ENCODE measurements at regions not wholly inside any gene's neighbourhood (a gene's known extent, or its start where the extent isn't known, plus 50 kb on each side); places are given as distances from the start of the nearest gene placed in this dataset.

DNA sequence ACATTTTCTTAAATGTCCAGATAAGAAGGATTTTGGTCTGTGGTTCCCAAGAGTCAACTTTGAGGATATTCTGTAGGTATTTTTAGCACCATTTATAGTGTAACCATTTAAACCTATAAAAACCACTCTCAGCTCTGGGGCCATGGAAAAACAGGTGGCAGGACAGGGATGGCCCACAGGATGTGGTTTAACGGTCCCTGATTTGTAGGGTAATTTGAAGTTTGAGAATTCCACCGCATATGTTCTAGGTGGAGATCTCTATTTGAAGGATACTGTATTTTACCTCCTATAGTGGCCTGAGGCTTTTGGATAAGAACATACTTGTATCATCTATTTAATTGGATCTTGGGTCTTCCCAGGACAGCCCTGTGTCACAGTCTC, 62.4 kb upstream of the IGLL5 start:
- Histone ChIP-seq H3K27ac (ENCODE audit: low read length) (no peak overlapping the region), H3K36me3 (ENCODE audit: control insufficient read depth in 2 of 2, extremely low read depth in 1 of 2, insufficient read depth in 1 of 2, low read length in 1 of 2) (no peaks in the 10 kb centered on the region), H3K27me3 (replicated peaks in 1 of 2; ENCODE audit: control insufficient read depth in 2 of 2, extremely low read depth in 1 of 2, insufficient read depth in 2 of 2, low read length in 1 of 2) (no peaks in the 10 kb centered on the region), H3K4me1 (ENCODE audit: control insufficient read depth in 1 of 2, extremely low read depth in 1 of 2, insufficient read depth in 2 of 2, low read length in 2 of 2) (peaks cover 34 to 46% of the 10 kb centered on the region in 2 experiments), H3K4me3 (ENCODE audit: control insufficient read depth in 1 of 2, extremely low read depth in 1 of 2, low read length in 1 of 2) (no peak overlapping the region), H3K9me3 (no peaks in the 10 kb centered on the region)
- no CpG with 5 or more reads among the region's 2 CpGs for WGBS (ENCODE audit: insufficient coverage)
- Mint-ChIP-seq H3K4me1 (peaks cover 61 to 70% (median 63%) of the 10 kb centered on the region in 3 donors), H3K27me3 (no peaks in the 10 kb centered on the region), H3K4me3 (no peak overlapping the region), H3K9me3 (no peaks in the 10 kb centered on the region), H3K36me3 (no peaks in the 10 kb centered on the region), H3K27ac (peak overlapping the region; percentile 37 to 40)
- ATAC-seq (replicated peaks in 1 of 4) = no peak
- no peak for DNase-seq
- ChIA-PET POLR2A (no interaction called here), CTCF (no interaction called here)

DNA sequence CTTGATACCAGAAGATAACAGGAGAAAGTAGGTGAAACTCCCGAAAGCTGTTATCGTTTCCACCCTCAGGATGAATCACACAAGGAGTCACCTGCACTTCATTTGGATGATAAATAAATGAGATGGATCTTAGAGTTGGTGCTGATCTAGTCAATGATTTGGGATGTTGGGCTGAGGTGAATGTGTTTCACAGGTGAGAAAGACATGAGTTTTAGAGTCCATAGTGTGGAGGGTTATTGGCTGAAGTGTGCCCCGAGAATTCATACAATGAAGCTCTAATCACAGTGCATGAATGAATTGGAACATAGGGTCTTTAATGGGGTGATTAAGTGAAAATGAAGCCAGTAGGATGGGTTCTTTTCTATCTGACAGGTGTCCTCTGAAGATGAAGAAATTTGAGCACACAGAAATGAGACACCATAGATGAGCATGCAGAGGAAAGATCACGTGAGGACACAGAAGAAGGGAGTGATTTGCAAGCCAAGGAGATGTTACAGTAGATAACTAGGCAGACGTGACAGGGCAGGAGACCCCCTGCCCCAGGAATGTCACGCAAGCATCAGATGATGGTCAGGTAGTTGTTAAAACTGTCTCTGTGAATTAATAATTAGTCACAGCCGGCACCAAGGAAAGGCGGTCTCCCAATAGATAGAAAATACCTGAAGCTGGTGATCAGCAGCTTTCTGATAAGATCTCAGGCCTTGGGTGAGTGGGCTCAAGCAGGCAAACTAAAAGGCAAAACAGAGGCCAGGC, 60.3 kb upstream of the IGLL5 start:
- peaks cover 2% of the 10 kb centered on the region for H3K9me3 ChIP-seq
- no peak overlapping the region for H3K27ac ChIP-seq (ENCODE audit: low read length)
- H3K36me3 ChIP-seq (ENCODE audit: control insufficient read depth in 2 of 2, extremely low read depth in 1 of 2, insufficient read depth in 1 of 2, low read length in 1 of 2) = no peaks in the 10 kb centered on the region
- H3K27me3 Mint-ChIP-seq = no peaks in the 10 kb centered on the region
- WGBS (ENCODE audit: insufficient coverage) = 95% methylated on average over 8 of the region's 8 CpGs
- H3K4me3 ChIP-seq (ENCODE audit: control insufficient read depth in 1 of 2, extremely low read depth in 1 of 2, low read length in 1 of 2) = no peak overlapping the region
- DNase-seq = no peak
- ChIA-PET CTCF (no interaction called here), POLR2A (no interaction called here)
- H3K27ac Mint-ChIP-seq = no peak overlapping the region
- peaks cover 9% of the 10 kb centered on the region for H3K36me3 Mint-ChIP-seq
- ATAC-seq (replicated peaks in 1 of 4) = no peak
- peaks cover 4 to 10% (median 4%) of the 10 kb centered on the region in 3 donors for H3K9me3 Mint-ChIP-seq
- H3K4me3 Mint-ChIP-seq = no peak overlapping the region
- H3K4me1 ChIP-seq (ENCODE audit: control insufficient read depth in 1 of 2, extremely low read depth in 1 of 2, insufficient read depth in 2 of 2, low read length in 2 of 2) = peaks cover 15 to 25% of the 10 kb centered on the region in 2 experiments
- H3K4me1 Mint-ChIP-seq = peaks cover 40 to 48% (median 42%) of the 10 kb centered on the region in 3 donors
- H3K27me3 ChIP-seq (replicated peaks in 1 of 2; ENCODE audit: control insufficient read depth in 2 of 2, extremely low read depth in 1 of 2, insufficient read depth in 2 of 2, low read length in 1 of 2) = no peaks in the 10 kb centered on the region

DNA sequence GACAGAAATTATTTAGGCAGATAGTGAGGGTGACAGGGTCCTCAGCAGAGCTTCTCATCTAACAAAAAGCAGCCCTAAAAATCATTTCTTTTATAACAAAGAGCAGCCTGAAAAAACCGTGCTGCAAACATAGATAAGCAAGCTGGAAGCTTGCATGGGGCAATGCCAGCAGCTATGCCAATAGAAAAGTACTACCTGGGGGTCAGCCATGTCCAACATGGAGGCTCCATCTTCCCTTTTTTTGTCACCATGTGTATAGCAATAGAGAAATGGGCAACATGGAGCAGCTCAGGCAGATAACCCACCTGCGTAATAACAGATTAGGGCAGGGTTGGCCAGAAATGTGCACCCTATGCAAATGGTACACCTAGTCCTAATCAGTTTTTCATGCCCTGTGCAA, 57.4 kb upstream of the IGLL5 start:
- Mint-ChIP-seq H3K4me3 (no peak overlapping the region), H3K4me1 (peaks cover 15 to 24% (median 18%) of the 10 kb centered on the region in 3 donors), H3K36me3 (peaks cover 9% of the 10 kb centered on the region), H3K9me3 (peaks cover 4 to 10% (median 4%) of the 10 kb centered on the region in 3 donors), H3K27ac (peak overlapping the region in 1 of 2 donors; percentile 5), H3K27me3 (no peaks in the 10 kb centered on the region)
- POLR2A ChIA-PET = no interaction called here
- Histone ChIP-seq H3K27ac (ENCODE audit: low read length) (no peak overlapping the region), H3K4me1 (ENCODE audit: control insufficient read depth in 1 of 2, extremely low read depth in 1 of 2, insufficient read depth in 2 of 2, low read length in 2 of 2) (peaks cover under 1 to 4% of the 10 kb centered on the region in 2 experiments), H3K27me3 (replicated peaks in 1 of 2; ENCODE audit: control insufficient read depth in 2 of 2, extremely low read depth in 1 of 2, insufficient read depth in 2 of 2, low read length in 1 of 2) (no peaks in the 10 kb centered on the region), H3K4me3 (ENCODE audit: control insufficient read depth in 1 of 2, extremely low read depth in 1 of 2, low read length in 1 of 2) (no peak overlapping the region), H3K9me3 (peaks cover 2% of the 10 kb centered on the region), H3K36me3 (ENCODE audit: control insufficient read depth in 2 of 2, extremely low read depth in 1 of 2, insufficient read depth in 1 of 2, low read length in 1 of 2) (no peaks in the 10 kb centered on the region)
- CTCF ChIA-PET = interaction anchor here in 1 of 2 donors (0.6 to 2.0 kb wide), 4 partner anchors 15 to 243 kb away, joined by 3 to 9 read pairs (median 4); no protein-coding TSS in a partner anchor
- DNase-seq (no peak), ATAC-seq (replicated peaks in 1 of 4) (no peak)
- WGBS (ENCODE audit: insufficient coverage) = 100% methylated on average over 2 of the region's 2 CpGs

DNA sequence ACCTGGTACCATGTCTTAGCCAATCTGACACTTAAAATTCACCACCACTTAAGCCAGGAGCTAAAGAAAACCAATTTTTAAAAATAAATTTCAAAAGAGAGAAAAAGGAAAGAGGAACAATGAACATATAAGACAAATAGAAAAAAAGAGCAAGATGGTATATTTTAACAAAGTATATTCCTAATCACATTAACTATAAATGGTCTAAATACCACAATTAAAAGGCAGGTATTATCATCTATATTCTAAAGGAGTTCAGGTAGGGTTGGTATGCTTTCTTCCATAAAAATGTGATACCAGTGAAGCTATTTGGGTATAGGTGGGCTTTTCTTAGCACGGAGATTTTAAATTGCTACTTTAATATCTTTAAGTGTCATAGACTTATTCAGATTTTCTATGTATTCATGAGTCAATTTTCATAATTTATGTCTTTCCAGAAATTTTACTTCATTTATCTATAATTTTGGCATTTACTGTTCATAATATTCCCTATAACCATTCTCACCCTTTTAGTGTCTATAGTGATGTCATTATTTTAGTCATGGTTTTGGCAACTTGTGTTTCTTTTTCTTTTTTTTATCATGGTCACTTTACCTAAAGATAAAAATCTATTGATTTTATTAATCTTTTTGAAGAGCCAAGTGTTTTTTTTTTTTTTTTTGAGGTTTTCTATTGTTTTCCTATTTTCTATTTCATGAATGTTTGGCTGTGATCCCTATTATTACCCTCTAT, 56.5 kb upstream of the IGLL5 start:
- Mint-ChIP-seq H3K27me3 (no peaks in the 10 kb centered on the region), H3K36me3 (peaks cover 9% of the 10 kb centered on the region), H3K27ac (no peak overlapping the region), H3K4me1 (peaks cover 8 to 14% (median 10%) of the 10 kb centered on the region in 3 donors), H3K9me3 (peaks cover 4 to 10% (median 4%) of the 10 kb centered on the region in 3 donors), H3K4me3 (no peak overlapping the region)
- no peak overlapping the region for H3K27ac ChIP-seq (ENCODE audit: low read length)
- peaks cover 2% of the 10 kb centered on the region for H3K9me3 ChIP-seq
- H3K27me3 ChIP-seq (replicated peaks in 1 of 2; ENCODE audit: control insufficient read depth in 2 of 2, extremely low read depth in 1 of 2, insufficient read depth in 2 of 2, low read length in 1 of 2) = no peaks in the 10 kb centered on the region
- H3K36me3 ChIP-seq (ENCODE audit: control insufficient read depth in 2 of 2, extremely low read depth in 1 of 2, insufficient read depth in 1 of 2, low read length in 1 of 2) = no peaks in the 10 kb centered on the region
- WGBS (ENCODE audit: insufficient coverage) = no CpG with 5 or more reads among the region's 1 CpG
- ChIA-PET POLR2A (no interaction called here), CTCF (interaction anchor here in 1 of 2 donors (0.6 to 2.0 kb wide), 4 partner anchors 14 to 244 kb away, joined by 3 to 9 read pairs (median 4); no protein-coding TSS in a partner anchor)
- H3K4me3 ChIP-seq (ENCODE audit: control insufficient read depth in 1 of 2, extremely low read depth in 1 of 2, low read length in 1 of 2) = no peak overlapping the region
- H3K4me1 ChIP-seq (ENCODE audit: control insufficient read depth in 1 of 2, extremely low read depth in 1 of 2, insufficient read depth in 2 of 2, low read length in 2 of 2) = no peaks in the 10 kb centered on the region
- no peak for ATAC-seq (replicated peaks in 1 of 4)
- DNase-seq = no peak

DNA sequence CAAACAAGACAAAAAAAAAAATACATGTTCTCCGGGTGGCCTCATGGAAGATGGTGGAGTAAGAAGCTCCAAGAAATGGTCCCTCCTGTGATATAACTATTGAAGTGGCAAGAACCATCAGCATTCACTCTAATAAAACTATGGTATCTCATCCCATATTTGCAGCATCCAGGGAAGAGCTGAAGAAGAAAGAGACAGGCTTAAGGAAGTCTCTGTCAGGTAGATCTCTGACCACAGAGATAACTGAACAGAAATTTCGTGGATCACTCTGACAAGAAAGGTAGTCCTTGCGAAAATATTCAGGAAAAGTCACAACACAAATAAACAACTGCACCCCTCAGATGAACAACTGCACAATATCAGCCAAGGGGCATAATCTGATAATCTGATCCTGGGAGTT, 54.6 kb upstream of the IGLL5 start:
- ChIA-PET CTCF (no interaction called here), POLR2A (no interaction called here)
- no peak overlapping the region for H3K27ac ChIP-seq (ENCODE audit: low read length)
- H3K27me3 ChIP-seq (replicated peaks in 1 of 2; ENCODE audit: control insufficient read depth in 2 of 2, extremely low read depth in 1 of 2, insufficient read depth in 2 of 2, low read length in 1 of 2) = no peaks in the 10 kb centered on the region
- H3K4me3 ChIP-seq (ENCODE audit: control insufficient read depth in 1 of 2, extremely low read depth in 1 of 2, low read length in 1 of 2) = no peak overlapping the region
- no peak for DNase-seq
- ATAC-seq (replicated peaks in 1 of 4) = no peak
- H3K9me3 Mint-ChIP-seq = peaks cover 4 to 10% (median 4%) of the 10 kb centered on the region in 3 donors
- H3K9me3 ChIP-seq = peaks cover 2% of the 10 kb centered on the region
- no peak overlapping the region for H3K27ac Mint-ChIP-seq
- no peaks in the 10 kb centered on the region for H3K36me3 ChIP-seq (ENCODE audit: control insufficient read depth in 2 of 2, extremely low read depth in 1 of 2, insufficient read depth in 1 of 2, low read length in 1 of 2)
- WGBS (ENCODE audit: insufficient coverage) = 88% methylated on average over 2 of the region's 3 CpGs
- peaks cover 9% of the 10 kb centered on the region for H3K36me3 Mint-ChIP-seq
- H3K4me1 ChIP-seq (ENCODE audit: control insufficient read depth in 1 of 2, extremely low read depth in 1 of 2, insufficient read depth in 2 of 2, low read length in 2 of 2) = peaks cover 2 to 4% of the 10 kb centered on the region in 2 experiments
- no peak overlapping the region for H3K4me3 Mint-ChIP-seq
- peaks cover 4 to 14% (median 13%) of the 10 kb centered on the region in 3 donors for H3K4me1 Mint-ChIP-seq
- H3K27me3 Mint-ChIP-seq = no peaks in the 10 kb centered on the region

DNA sequence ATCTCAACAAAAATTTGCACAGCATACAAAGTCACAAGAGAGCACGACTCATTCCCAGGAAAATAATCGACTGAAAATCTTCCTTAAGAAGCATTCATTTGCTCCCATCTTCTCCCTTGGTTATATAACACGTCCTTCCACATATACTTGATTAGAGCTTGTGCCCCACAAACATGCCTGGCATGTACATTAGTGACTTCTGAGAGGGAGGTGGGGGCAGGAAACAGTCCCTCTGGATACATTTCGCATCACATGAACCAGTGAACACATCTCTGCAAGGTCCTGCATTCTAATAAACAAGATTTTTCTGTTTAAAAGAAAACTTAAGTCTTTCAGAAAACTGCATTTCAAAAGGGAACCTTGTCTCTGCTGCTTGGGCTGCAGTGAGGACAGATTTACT, 54.1 kb upstream of the IGLL5 start:
- no peak for ATAC-seq (replicated peaks in 1 of 4)
- Histone ChIP-seq H3K9me3 (peaks cover 2% of the 10 kb centered on the region), H3K27ac (ENCODE audit: low read length) (no peak overlapping the region), H3K4me1 (ENCODE audit: control insufficient read depth in 1 of 2, extremely low read depth in 1 of 2, insufficient read depth in 2 of 2, low read length in 2 of 2) (peaks cover 7 to 9% of the 10 kb centered on the region in 2 experiments), H3K4me3 (ENCODE audit: control insufficient read depth in 1 of 2, extremely low read depth in 1 of 2, low read length in 1 of 2) (no peak overlapping the region), H3K27me3 (replicated peaks in 1 of 2; ENCODE audit: control insufficient read depth in 2 of 2, extremely low read depth in 1 of 2, insufficient read depth in 2 of 2, low read length in 1 of 2) (no peaks in the 10 kb centered on the region), H3K36me3 (ENCODE audit: control insufficient read depth in 2 of 2, extremely low read depth in 1 of 2, insufficient read depth in 1 of 2, low read length in 1 of 2) (no peaks in the 10 kb centered on the region)
- ChIA-PET CTCF (no interaction called here), POLR2A (no interaction called here)
- Mint-ChIP-seq H3K4me3 (no peak overlapping the region), H3K27me3 (no peaks in the 10 kb centered on the region), H3K9me3 (peaks cover 4 to 10% (median 4%) of the 10 kb centered on the region in 3 donors), H3K27ac (no peak overlapping the region), H3K4me1 (peaks cover 8 to 18% (median 17%) of the 10 kb centered on the region in 3 donors), H3K36me3 (peaks cover 9% of the 10 kb centered on the region)
- WGBS (ENCODE audit: insufficient coverage) = 100% methylated on average over 1 of the region's 4 CpGs
- no peak for DNase-seq
